Ishikawa (cell line): ENCODE measurements at regions not wholly inside any gene's neighbourhood (a gene's known extent, or its start where the extent isn't known, plus 50 kb on each side); places are given as distances from the start of the nearest gene placed in this dataset.

Experiments
- CEBPB ChIP-seq: IDR thresholded peaks from 2 replicates; pipeline ENCODE4 v1.6.1; 2012
- CREB1 ChIP-seq: IDR thresholded peaks from 2 replicates; pipeline ENCODE4 v1.6.1; 2012; ENCODE audit warnings: low read depth
- EGR1 ChIP-seq: IDR thresholded peaks from 2 replicates; pipeline ENCODE4 v1.6.1; 2012
- EP300 ChIP-seq: IDR thresholded peaks from 2 replicates; pipeline ENCODE4 v1.6.1; 2012; ENCODE audit warnings: borderline replicate concordance
- FOXM1 ChIP-seq: IDR thresholded peaks from 2 replicates; pipeline ENCODE4 v1.6.1; 2012; ENCODE audit warnings: low read depth, borderline replicate concordance
- MAX ChIP-seq: IDR thresholded peaks from 2 replicates; pipeline ENCODE4 v1.6.1; 2012
- NFIC ChIP-seq: IDR thresholded peaks from 2 replicates; pipeline ENCODE4 v1.6.1; 2012
- RAD21 ChIP-seq: IDR thresholded peaks from 2 replicates; pipeline ENCODE4 v1.6.1; 2012; ENCODE audit warnings: low read depth
- REST ChIP-seq: IDR thresholded peaks from 2 replicates; pipeline ENCODE4 v1.6.1; 2012; ENCODE audit warnings: low read depth, mild to moderate bottlenecking
- TAF1 ChIP-seq: IDR thresholded peaks from 2 replicates; pipeline ENCODE4 v1.6.1; 2012; ENCODE audit warnings: low read depth, mild to moderate bottlenecking
- TCF12 ChIP-seq: IDR thresholded peaks from 2 replicates; pipeline ENCODE4 v1.6.1; 2012; ENCODE audit warnings: low read depth
- TEAD4 ChIP-seq: IDR thresholded peaks from 2 replicates; pipeline ENCODE4 v1.6.1; 2012
- USF1 ChIP-seq: IDR thresholded peaks from 2 replicates; pipeline ENCODE4 v1.6.1; 2012
- YY1 ChIP-seq: IDR thresholded peaks from 2 replicates; pipeline ENCODE4 v1.6.1; 2012; ENCODE audit warnings: low read depth
- ZBTB7A ChIP-seq: IDR thresholded peaks from 2 replicates; pipeline ENCODE4 v1.6.1; 2012; ENCODE audit warnings: low read depth

- TF ChIP-seq ZBTB7A = no peak
Observed at GRCh38 chr2:123502931-123503330, 522.2 kb upstream of the CNTNAP5 start.

- TF ChIP-seq FOXM1 (no peak), NFIC (no peak), MAX (no peak), YY1 (no peak), EP300 (no peak), USF1 (no peak), CEBPB (no peak), CREB1 (no peak), RAD21 (no peak), ZBTB7A (no peak), TAF1 (no peak)
Observed at GRCh38 chr2:123512547-123512946, 512.5 kb upstream of the CNTNAP5 start.

GRCh38 chr2:123513351-123513750, 511.7 kb upstream of the CNTNAP5 start:
- TF ChIP-seq CREB1 (no peak), EGR1 (no peak), ZBTB7A (no peak), NFIC (no peak), REST (no peak), TEAD4 (no peak), TCF12 (no peak), TAF1 (no peak), MAX (no peak)

GRCh38 chr2:123514613-123515207, 510.4 kb upstream of the CNTNAP5 start:
- TF ChIP-seq TAF1 = no peak
- no peak for TF ChIP-seq CREB1
- no peak for TF ChIP-seq NFIC
- no peak for TF ChIP-seq CEBPB
- no peak for TF ChIP-seq REST

GRCh38 chr2:123518367-123518766, 506.7 kb upstream of the CNTNAP5 start:
- TF ChIP-seq CREB1 = no peak
- no peak for TF ChIP-seq ZBTB7A
- no peak for TF ChIP-seq EP300
- TF ChIP-seq CEBPB = no peak
- TF ChIP-seq TAF1 = no peak
- no peak for TF ChIP-seq FOXM1
- no peak for TF ChIP-seq REST
- no peak for TF ChIP-seq TEAD4
- no peak for TF ChIP-seq MAX
- no peak for TF ChIP-seq TCF12
- TF ChIP-seq RAD21 = no peak
- no peak for TF ChIP-seq USF1
- TF ChIP-seq NFIC = no peak
- no peak for TF ChIP-seq YY1
